ENCODE measurements at regions not wholly inside any gene's neighbourhood (a gene's known extent, or its start where the extent isn't known, plus 50 kb on each side); places are given as distances from the start of the nearest gene placed in this dataset.

DNA sequence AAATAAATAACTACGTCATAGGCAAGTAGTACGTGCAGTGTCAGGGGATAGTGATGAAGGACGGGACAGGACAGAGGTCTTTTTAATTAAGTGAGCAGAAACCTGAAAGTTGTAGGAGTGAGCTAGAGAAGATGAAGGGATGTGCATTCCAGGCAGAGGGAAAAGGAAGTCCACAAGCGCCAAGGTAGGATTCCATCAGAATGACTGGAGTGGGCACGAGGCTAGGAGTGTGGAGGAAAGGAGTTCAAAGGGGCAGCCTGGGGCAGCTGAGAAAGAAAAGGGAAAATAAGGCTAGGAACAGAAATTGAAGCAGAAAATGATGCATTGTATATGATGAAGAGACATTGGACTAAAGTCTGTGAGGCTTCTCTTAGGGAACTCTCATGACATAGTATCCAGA lies 192.2 kb upstream of the TLL1 start:
- TF ChIP-seq, protein P1, sequence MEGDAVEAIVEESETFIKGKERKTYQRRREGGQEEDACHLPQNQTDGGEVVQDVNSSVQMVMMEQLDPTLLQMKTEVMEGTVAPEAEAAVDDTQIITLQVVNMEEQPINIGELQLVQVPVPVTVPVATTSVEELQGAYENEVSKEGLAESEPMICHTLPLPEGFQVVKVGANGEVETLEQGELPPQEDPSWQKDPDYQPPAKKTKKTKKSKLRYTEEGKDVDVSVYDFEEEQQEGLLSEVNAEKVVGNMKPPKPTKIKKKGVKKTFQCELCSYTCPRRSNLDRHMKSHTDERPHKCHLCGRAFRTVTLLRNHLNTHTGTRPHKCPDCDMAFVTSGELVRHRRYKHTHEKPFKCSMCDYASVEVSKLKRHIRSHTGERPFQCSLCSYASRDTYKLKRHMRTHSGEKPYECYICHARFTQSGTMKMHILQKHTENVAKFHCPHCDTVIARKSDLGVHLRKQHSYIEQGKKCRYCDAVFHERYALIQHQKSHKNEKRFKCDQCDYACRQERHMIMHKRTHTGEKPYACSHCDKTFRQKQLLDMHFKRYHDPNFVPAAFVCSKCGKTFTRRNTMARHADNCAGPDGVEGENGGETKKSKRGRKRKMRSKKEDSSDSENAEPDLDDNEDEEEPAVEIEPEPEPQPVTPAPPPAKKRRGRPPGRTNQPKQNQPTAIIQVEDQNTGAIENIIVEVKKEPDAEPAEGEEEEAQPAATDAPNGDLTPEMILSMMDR (conservative IDR thresholded peaks at IDR 0.05 in 1 of 2, IDR thresholded peaks at IDR 0.05 in 1 of 2; ENCODE audit: extremely low read depth in 1 of 2, insufficient read depth in 1 of 2, low read depth in 1 of 2, low read length in 2 of 2) = no peak
- no peak for TF ChIP-seq EZH2 (IDR thresholded peaks at IDR 0.05; ENCODE audit: borderline replicate concordance, low read length)
